IPS-NIHi11 (cell line): ENCODE measurements at regions not wholly inside any gene's neighbourhood (a gene's known extent, or its start where the extent isn't known, plus 50 kb on each side); places are given as distances from the start of the nearest gene placed in this dataset.
"Not testable (repeated sequence)": the region's sequence is repeated elsewhere in the genome, so short reads cannot be mapped to it uniquely, and the experiment has no call there.

ENCODE experiments used
- DNase-seq: peaks from one replicate; pipeline ENCODE4 v3.0.0; 2012; ENCODE audit warnings: mixed read lengths, low spot score

DNA sequence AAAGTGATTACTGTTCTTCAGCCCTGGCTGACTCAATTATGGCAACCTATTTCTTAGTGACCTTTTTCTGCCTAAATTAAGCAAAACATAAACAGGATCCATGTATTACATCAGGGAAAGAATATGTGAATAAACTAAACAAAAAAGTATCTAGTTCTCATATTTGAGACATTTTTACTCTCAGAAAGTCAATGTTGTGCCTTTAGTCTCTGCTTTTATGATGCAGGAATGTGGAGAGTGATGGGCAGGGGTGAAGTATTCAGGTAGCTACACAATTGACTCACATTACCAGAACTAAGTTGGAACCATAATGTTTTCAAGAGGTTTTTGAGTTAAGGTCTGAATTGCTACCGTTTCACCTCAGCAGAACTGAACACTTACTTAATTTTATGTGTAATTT, 462.7 kb upstream of the CXADR start:
- DNase-seq, result peak; percentile 10

DNA sequence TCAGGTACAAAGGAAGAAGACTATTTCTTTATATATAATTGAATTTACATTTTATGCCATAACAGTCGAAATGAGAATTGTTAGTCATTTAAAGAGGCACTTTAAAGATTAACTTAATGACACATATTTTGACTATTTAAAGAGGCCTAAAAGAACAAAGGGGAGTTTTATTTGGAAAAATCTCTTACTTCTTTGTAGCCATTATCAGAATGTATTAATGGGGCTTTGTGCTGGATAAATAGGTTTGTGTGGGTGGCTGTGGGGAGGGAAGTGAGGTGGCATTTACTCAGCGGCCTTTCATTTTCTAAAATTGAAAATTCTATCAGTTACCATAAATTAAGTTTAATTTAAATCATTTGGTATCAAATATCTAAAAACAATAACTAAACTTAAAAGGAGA, 462.2 kb upstream of the CXADR start:
- no peak for DNase-seq

DNA sequence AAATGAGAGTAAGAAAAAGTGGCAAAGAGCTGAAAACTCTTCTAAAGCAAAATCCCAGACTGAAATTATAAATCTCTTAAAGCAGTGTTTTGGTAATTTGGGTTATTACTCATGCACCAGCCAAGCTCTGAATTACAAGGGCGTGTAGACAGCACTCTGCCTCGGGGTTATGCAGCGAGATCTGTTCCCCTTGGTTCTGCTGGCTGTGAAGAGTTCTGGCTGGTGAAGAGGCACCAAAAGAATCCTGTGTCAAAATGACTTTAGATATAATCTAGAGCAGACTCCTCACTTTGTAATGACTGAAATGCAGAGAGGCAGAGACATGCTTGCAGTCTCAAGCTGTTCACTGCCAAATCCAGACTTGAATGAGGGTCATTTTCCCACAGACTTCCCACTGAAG, 461.8 kb upstream of the CXADR start:
- DNase-seq, result no peak

DNA sequence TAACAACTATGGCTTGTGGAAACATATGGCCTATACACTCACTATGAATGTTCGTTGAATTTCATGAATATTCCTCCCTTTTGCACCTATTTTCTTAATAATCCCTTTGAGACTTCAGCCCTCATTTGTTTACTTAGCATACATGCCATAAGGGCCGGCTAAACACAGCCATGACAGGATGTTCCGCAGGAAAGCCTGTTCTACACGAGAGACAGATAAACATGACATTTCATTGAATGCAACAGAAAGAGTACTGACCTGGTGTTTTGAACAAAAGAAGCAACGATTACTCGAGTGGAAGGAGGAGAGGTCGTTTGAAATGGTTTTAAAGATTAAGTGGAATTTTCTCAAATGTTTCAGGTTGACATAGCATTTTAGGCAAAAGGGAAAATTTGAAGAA, 459.5 kb upstream of the CXADR start:
- no peak for DNase-seq

DNA sequence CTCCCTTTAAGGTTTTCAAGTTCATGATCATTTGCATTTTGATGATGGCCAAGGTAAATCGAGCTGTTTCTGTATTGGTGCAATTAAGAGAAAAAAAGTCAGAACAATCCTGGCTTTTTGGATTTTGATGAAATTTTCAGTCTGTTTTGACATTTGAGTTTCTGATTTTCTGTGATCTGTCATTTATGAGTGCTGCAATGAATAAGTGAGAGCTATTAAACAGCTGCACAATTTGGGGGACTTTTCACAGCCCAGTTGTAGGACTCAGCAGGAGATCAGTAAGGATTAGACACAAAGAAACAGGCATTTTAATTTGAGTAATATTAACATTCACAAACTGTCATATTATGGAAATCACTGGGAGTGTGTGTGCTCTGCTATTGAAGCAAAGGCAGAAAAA, 452.9 kb upstream of the CXADR start:
- DNase-seq, result no peak

DNA sequence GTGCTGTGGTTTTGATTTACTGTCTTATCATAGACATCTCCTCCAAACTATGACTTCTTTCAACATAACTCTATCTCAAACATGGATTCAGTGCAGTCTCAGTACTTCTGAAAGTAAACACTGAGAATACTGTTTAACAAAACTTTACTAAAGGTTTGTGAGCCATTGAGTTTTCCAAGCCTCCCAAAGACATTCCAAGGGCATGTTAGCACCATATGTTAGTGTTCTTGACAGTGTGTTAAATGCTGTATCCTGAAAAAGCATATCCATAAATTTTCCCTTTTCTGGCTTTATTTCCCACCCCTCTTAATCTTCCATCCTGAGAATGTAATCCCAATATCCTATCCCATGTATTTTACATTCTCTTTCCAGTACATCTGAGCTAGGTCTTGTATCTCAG, 446.8 kb upstream of the CXADR start:
- no peak for DNase-seq

DNA sequence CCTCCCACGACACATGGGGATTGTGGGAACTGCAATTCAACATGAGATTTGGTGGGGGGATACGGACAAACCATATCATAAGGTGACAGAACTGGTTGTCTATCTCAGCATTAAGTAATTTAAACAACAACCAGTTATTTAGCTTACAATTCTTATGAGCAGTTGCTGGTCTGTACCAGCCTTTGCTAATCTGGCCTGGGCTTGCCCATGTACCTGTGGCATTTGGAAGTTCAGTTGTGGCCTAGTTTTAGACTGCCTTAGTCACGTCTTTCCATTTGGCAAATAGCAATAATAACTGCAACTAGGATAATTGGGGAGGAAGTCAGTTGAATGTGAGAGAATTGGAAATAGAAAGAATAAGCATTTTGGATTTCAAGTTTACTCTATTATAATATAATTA, 441.8 kb upstream of the CXADR start:
- no peak for DNase-seq

DNA sequence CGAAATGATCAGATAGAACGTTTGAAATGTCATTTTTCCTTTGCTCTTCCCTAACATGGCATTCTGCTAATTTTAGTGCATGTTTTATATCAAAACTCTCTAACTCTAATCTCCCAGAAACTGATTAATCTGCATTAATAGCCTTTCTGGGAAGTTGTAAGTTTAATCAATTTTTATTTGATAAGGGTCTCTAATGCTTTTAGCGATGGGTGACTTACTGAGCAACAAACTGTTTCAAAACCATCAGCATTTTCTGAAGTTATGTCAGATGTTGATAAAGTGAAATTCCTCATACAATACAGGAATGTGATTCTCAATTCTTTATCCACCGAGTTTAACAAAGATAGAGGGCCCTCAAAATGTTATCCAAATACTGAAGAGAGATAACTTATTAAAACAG, 431.6 kb upstream of the CXADR start:
- no peak for DNase-seq

DNA sequence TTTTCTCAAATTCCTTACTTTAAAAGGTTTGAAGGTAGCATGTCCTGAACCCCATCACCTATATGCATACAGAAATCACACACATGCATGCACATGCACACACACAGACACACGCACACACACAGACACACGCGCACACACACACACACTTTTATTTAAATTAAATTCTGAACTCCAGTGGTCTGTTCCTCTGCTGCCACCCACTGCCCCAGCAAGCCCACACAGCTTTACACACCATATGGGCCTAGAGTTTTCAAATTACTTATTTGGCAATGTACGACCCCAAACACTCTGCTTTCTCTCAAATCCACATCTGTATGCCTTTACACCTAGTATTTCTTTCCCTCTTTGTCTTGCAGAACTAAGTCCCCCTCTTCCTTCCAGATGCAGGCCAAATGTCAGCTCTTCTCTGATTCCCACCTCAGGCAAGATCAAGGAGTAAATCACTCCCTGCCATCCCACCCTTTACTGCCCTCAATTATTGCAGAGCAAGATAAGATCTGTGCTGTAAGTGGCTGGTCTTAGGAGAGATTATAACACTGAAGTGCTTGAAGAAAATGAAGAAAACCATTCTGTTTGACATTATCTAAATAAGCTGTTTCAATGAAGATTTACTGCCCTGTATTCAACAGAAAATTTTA, 429.9 kb upstream of the CXADR start:
- no peak for DNase-seq

DNA sequence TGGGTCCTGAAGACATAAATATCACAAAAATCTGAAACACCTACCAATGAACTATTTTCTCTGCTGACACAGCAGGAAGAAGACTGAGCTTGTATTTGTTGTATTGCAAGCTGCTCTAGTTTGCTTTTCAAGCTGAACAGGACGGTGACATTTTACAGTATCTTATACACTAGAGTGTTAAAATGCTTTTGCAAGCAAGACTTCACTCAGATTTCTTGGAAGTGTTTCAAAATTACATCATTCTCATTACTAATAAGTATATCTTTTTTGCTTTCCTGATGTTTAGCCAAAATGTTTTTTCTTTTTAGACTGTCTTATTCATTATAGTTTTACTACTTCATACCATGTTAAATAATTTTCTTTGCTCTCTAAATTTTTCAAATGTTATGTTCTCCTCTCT, 427.1 kb upstream of the CXADR start:
- DNase-seq, result no peak

DNA sequence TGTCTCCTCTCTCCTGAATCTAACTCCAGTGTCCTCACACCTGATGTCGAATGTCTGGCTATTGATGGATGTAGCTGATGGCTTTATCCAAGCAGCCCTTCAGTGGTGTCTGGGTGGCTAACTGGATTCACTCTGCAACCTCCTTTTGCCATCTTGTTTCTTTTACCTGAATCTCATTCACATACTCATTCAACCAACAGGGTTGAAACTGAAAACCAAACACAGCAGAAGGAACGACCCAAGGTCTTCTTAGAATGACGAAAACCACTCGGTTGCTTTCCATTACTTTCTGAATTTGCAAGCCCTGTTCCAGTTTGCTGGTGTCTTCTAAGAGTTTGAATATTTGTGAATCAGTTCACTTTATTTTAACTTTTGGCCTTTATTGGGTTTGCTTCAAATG, 424.3 kb upstream of the CXADR start:
- no peak for DNase-seq

DNA sequence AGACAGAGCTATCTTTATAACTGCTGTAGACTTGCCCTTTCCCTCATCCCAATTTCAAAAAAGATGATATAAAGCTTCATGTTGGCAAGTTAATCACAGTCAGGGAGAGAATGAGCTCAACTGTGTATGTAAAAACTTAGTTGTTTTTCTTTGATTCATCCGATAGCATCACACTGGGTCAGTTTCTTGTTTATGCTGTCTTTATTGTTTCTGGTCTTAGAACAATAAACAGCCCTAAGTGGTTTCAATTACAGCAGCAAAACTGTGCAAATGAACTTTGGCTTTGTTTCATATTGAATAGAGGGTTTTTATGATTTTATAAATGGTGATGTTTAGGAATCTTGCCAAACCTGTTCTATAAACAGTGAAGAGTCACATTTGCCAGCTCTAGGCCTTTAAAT, 423.8 kb upstream of the CXADR start:
- no peak for DNase-seq

DNA sequence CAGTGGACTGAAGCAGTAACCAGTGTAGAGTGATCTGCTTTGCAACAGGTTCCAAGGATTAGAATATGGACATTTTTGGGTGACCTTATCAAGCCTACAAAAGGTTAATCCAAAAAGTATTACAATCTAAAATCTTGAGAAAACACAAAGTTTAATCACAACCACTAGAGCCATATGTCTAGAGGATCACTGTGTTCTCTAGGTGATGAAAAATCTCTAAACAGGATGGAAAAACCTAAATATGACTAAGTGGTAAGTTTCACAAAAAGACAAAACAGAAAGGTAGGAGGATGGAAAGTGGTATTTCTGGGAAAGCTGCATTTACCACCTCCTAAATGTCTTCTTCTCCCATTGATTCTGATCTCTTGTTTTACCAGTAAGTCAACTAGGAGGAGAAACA, 411.1 kb upstream of the CXADR start:
- no peak for DNase-seq

DNA sequence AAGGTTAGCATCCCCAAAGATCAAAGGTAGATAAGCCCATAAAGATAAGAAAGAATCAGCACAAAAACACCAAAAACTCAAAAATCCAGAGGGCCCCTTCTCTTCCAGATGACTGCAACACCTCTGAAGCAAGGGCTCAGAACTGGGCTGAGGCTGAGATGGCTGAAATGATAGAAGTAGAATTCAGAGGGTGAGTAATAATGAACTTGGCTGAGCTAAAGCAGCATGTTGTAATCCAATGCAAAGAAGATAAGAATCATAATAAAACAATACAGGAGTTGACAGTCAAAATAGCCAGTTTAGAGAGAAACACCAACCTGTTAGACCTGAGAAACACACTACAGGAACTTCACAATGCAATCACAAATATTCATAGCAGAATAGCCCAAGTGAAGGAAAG, 406.9 kb upstream of the CXADR start:
- no peak for DNase-seq

DNA sequence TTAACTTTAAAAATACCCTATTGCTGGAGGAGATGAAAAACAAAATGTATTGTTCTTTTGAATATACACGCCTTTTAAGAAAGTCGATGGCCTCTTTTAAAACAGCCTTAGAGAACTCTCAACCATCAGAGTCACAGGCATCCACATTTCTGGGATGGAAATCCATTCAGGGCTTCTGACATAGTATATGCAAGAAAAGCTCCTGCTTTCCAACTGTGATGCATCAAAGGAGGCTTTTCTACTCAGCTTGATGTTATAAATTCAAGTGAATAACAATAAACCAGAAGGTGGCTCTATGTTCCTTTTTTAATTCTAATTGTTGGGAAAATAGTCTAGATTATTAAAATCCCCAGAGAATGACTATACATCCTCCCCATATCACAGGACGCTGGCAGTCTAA, 398.8 kb upstream of the CXADR start:
- no peak for DNase-seq

DNA sequence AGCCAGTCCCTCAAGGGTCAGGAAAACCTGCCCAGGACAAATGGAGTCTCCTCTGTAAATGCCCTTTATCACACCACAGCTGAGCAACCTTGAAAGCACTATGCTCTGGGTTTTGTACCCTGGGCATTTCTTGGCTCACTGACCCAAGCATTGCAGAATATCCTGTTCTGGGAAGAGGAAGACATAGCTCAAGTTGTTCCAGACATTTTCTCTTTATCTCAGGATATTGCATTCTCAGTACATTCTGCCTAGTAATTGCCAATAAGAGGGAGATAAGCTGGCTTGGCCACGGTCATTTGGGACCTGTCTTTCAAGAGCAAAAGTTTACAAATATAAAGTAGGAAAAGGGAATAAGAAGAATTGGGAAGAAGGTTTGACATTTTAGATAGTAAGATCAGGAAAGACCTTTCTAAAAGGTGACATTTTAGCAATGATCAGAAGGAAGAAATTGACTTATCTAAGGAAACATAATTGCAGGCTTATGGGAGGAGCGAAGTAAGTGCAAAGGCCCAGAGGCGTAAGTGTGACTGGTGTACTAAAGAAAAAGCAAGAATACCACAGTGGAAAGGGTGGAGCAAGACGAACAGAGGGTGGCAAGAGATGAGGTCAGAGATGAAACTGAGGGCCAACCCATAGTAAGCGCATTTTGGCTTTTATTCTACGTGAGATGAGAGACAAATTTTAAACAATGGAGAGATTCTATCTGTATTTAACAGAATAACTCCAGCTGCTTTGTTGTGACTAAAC, 394.0 kb upstream of the CXADR start:
- no peak for DNase-seq

DNA sequence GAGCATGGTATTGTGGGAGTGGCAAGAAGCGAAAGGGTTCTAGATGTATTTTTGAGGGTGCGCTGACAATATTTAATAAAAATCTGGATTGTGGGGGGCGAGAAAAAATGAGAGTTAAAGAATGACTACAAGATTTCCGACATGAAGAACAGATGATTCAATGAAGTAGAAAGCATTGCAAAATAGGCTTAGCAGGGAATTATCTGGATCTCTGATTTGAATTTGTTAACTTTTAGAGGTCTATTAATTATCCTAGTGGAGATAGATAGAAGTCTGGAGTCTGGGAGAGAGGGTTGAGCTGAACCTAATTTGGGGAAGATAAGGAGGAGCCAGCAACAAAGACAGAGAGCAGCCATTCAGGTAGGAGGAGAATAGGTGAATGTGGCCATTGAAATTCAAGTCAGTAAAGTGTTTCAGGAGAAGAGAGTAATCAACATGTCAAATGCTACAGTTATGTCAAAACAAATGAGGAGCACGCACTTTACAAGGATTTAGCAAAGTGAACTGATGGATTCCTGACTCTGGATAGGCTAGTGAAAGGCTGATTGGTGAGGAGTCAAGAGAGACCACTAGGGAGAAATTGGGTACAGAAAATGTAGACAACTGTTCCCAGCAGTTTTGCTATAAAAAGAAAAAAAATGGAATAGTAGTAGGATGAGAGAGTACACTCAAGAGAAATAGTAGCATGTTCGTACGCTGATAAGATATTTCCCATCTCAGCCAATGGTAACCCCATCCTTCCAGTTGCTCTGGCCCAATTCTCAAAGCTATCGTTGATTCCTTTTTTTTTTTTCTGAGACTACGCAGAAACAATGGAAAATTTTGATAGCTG, 393.2 kb upstream of the CXADR start:
- DNase-seq, result peak; percentile 55

DNA sequence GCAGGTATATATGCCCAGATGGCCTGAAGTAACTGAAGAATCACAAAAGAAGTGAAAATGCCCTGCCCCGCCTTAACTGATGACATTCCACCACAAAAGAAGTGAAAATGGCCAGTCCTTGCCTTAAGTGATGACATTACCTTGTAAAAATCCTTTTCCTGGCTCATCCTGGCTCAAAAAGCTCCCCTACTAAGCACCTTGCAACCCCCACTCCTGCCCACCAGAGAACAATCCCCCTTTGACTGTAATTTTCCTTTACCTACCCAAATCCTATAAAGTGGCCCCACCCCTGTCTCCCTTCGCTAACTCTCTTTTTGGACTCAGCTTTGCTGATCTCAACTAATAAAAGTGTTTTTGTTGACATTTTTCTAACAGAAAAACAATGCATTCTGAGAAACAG, 385.4 kb upstream of the CXADR start:
- DNase-seq, result not testable (repeated sequence)

DNA sequence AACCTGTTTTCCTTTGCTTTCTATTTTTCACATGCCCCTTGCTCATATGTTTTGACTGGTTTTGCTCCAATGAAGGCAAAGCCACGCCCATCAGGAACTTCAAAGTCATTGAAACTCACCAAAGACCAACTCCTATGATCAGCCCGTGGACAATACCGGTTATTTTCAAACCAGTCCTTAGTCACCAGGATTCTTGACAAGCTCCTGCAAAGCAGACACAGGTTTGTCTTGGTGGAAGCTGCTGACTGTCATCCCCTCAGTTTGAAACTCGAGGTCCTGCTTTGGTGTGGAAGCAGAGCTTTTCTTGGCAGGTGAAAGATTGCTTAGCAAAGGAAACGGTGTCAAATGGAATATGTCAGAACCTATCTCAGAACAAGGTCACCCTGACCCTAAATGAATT, 384.7 kb upstream of the CXADR start:
- DNase-seq, result no peak

DNA sequence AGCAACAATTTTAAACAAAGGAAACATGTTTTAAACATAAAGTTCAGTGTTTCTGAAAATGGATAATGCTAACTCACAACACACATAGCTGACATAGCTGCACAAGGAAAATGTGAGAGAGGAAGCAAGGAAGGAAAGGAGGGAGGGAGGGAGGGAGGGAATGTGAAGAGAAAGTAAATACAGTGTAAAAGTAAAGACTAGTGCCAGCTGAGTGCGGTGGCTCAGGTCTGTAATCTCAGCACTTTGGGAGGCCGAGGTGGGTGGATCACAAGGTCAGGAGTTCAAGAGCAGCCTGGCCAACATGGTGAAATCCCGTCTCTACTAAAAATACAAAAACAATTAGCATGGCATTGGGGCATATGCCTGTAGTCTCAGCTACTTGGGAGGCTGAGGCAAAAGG, 373.7 kb upstream of the CXADR start:
- DNase-seq, result not testable (repeated sequence)

DNA sequence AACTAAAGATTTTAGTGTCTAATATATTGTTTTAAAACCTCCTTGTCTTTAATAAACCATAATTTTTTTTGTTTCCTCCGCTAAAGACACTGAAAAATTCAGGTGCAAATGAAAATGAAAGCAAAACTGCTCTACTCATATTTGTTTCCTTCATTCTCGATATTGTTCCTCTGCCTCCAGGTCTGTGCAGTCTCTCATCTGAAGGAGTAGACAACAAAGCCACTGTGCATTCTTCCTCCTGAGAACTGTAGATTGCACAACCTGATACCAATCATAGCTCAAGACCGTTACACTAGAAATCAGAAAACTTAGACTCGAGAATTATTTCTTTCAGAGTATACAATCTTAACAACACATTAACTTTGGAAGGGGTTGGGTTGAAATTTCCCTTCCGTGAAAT, 373.1 kb upstream of the CXADR start:
- DNase-seq, result no peak

DNA sequence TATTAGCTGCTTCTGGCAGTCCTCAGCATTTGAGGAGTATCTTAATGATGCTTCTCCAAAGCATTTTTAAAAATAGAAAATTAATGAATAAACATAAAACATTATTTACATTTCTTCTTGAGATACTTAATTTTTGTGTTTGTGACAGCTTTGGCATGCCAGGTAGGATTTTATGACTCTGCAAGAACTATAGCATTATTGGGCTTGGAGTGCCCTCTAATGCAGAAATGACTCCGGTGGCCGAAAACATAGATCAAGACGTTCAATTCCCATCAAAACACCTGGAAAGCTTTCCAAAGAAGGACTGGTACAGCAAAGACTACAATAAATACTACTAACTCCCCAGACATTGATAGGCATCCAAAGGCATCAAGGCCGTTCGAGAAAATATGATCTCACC, 366.4 kb upstream of the CXADR start:
- DNase-seq, result no peak

DNA sequence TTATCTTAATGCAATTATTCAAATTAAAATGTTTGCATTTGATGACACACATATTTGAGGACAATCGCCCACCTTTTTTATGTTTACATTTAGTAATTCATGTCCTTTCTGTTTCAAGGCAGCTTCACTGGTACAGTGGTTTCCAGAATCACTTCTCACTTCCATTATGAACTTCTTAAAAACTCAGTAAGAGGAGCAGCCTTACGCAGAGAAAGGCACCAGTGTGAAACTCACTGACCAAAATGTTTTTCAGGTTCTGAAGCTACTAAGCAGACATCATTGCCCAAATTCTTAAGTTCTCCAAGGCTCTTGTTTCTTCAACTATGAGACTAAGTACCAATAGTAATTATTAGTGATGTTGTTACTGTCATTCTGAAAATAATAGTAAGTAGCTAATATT, 353.1 kb upstream of the CXADR start:
- no peak for DNase-seq
